HFFc6 (cell line): ENCODE measurements at regions not wholly inside any gene's neighbourhood (a gene's known extent, or its start where the extent isn't known, plus 50 kb on each side); places are given as distances from the start of the nearest gene placed in this dataset.

Experiments
- DNase-seq: peaks from one replicate; pipeline ENCODE4 v3.0.0-alpha.2; 2018
- H3K27ac Mint-ChIP-seq: 2 replicates; pipeline ENCODE4 v1.8.0; 2020; ENCODE audit warnings: mild to moderate bottlenecking, mixed read lengths
- H3K27me3 Mint-ChIP-seq: 2 replicates; pipeline ENCODE4 v1.8.0; 2021; ENCODE audit warnings: mild to moderate bottlenecking, moderate library complexity, mixed read lengths; ENCODE audit not compliant: insufficient read depth
- H3K36me3 Mint-ChIP-seq: 2 replicates; pipeline ENCODE4 v1.8.0; 2021; ENCODE audit warnings: low read depth, mixed read lengths
- H3K4me1 Mint-ChIP-seq: 2 replicates; pipeline ENCODE4 v1.8.0; 2020; ENCODE audit warnings: low read depth, mixed read lengths
- H3K4me3 Mint-ChIP-seq: 2 replicates; pipeline ENCODE4 v1.8.0; 2020; ENCODE audit warnings: mild to moderate bottlenecking, moderate library complexity, mixed read lengths
- H3K9me3 Mint-ChIP-seq: 2 replicates; pipeline ENCODE4 v1.8.0; 2020; ENCODE audit warnings: mild to moderate bottlenecking, mixed read lengths
- TF ChIP-seq, protein P1 (sequence below): fragments of 200-600 bp; sonication (generic); IDR thresholded peaks from 2 replicates; pipeline ENCODE4 v1.5.0; 2021; ENCODE audit warnings: antibody characterized with exemption, mild to moderate bottlenecking

DNA sequence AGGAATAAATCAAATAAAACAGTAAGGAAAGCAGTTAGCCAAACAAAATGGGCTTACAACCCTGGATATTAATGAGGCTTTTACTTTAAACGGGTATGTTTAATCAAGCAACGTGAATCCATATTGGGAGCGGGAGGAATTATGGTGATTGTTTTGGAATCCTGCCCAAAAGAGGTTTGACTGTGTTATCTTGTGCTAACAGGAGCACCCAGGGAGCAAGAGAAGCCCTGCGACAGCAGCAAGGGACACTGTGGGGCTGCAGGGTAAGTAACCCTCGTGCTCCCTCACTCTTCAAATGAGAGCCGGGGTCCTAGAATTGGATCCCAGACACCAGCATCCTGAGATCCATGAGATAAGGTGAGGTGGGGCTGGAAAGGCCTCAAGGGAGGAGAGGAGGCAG is 72.6 kb upstream of the PGBD5 start:
- TF ChIP-seq, protein P1, sequence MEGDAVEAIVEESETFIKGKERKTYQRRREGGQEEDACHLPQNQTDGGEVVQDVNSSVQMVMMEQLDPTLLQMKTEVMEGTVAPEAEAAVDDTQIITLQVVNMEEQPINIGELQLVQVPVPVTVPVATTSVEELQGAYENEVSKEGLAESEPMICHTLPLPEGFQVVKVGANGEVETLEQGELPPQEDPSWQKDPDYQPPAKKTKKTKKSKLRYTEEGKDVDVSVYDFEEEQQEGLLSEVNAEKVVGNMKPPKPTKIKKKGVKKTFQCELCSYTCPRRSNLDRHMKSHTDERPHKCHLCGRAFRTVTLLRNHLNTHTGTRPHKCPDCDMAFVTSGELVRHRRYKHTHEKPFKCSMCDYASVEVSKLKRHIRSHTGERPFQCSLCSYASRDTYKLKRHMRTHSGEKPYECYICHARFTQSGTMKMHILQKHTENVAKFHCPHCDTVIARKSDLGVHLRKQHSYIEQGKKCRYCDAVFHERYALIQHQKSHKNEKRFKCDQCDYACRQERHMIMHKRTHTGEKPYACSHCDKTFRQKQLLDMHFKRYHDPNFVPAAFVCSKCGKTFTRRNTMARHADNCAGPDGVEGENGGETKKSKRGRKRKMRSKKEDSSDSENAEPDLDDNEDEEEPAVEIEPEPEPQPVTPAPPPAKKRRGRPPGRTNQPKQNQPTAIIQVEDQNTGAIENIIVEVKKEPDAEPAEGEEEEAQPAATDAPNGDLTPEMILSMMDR, result no peak
- no peak for DNase-seq
- no peaks in the 10 kb centered on the region for H3K27me3 Mint-ChIP-seq
- H3K36me3 Mint-ChIP-seq, result peaks cover 15% of the 10 kb centered on the region; the same call in 1 of the 2 replicates
- no peak overlapping the region for H3K27ac Mint-ChIP-seq
- no peak overlapping the region for H3K4me3 Mint-ChIP-seq
- H3K9me3 Mint-ChIP-seq, result peaks cover 48% of the 10 kb centered on the region
- no peaks in the 10 kb centered on the region for H3K4me1 Mint-ChIP-seq

DNA sequence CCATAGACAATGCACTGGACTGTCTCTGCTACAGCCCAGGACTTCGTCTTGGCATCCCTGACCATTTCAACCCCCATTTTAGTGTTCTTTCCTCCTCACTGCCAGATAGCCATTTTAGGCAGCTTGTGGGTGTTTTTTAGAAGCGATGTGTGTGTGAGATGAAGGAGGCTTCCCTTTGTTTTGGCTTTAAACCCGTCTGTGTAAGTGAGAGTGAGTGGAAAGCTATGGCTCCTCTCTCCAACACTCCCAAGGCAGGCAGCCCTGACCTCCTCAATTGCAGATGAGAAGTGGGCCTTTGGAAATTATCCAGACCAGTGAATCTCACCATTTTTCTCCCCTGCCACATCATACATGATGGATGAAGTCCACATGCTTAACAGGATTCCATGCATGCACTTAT is 70.3 kb upstream of the PGBD5 start:
- peaks cover 15% of the 10 kb centered on the region; the same call in 1 of the 2 replicates for H3K36me3 Mint-ChIP-seq
- H3K4me1 Mint-ChIP-seq, result no peaks in the 10 kb centered on the region
- DNase-seq, result no peak
- H3K27ac Mint-ChIP-seq, result no peak overlapping the region
- peaks cover 54% of the 10 kb centered on the region for H3K9me3 Mint-ChIP-seq
- H3K27me3 Mint-ChIP-seq, result no peaks in the 10 kb centered on the region
- no peak overlapping the region for H3K4me3 Mint-ChIP-seq
- TF ChIP-seq, protein P1, result no peak

DNA sequence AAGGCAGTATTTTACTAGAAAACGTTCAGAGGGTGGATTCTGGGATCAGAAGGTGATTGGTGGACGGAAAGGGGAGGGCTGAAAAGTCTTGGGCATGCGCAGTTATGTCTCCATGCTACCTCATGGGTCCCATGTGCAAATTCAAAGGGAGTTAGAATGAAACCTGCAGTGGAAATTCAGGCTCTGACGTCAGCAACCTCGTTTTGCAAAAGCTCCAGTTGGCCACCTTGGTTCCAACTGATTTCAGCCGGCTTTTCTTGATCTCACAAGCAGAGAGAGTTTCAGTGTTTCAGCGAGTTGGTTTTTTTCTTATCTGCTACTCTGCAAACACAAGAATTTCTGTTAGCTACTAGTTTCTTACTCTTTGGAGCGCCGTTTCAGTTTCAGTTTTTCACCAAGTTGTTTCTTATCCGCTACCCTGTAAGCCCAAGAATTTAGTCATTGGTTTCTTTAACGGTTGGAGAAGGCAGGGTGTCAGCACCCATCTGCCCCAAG is 69.8 kb upstream of the PGBD5 start:
- H3K4me3 Mint-ChIP-seq, result no peak overlapping the region
- no peaks in the 10 kb centered on the region for H3K4me1 Mint-ChIP-seq
- DNase-seq, result no peak
- no peaks in the 10 kb centered on the region for H3K27me3 Mint-ChIP-seq
- no peak overlapping the region for H3K27ac Mint-ChIP-seq
- TF ChIP-seq, protein P1, result no peak
- H3K9me3 Mint-ChIP-seq, result peaks cover 59% of the 10 kb centered on the region
- H3K36me3 Mint-ChIP-seq, result peaks cover 15% of the 10 kb centered on the region; the same call in 1 of the 2 replicates

DNA sequence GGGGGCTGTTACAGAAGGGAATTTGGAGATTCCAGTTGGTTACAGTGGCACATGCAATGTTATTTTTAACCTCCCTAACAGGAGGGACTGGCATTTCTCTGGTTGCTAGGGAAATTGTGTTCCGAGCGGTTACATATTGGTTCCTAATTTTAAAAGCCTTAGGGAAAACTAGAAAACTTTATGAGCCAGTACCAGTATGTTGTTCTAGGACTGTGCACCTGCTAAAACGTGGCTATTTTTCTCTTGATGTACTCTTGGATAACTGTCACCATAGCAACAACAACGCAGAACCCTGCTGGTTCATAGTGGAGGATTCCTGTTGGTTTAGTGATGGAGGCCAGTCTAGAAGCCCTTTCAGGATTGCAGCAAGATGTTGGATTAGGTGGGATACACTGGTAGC is 68.9 kb upstream of the PGBD5 start:
- DNase-seq, result no peak
- Mint-ChIP-seq H3K4me3 (no peak overlapping the region), H3K4me1 (no peaks in the 10 kb centered on the region), H3K9me3 (peaks cover 61% of the 10 kb centered on the region), H3K27me3 (peaks cover 3% of the 10 kb centered on the region; the same call in 1 of the 2 replicates), H3K36me3 (peaks cover 10% of the 10 kb centered on the region; the same call in 1 of the 2 replicates), H3K27ac (no peak overlapping the region)
- TF ChIP-seq, protein P1, result no peak

DNA sequence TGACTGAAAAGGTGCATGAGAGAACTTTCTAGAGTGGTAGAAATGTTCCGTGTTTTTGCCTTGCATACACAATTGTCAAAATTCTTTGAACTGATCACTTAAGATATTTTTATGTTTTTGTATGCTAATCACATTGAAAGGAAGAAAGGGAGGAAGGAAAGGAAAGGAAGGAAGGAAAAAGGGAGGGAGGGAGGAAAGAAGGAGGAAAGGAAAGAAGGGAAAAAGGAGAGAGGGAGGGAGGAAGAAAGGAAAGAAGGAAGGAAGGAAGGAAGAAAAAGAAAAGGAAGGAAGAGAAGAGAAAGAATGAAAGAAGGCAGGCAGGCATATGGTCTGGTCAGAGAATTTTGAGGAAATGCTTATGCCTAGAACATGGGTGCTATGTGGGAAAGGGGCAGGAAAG is 68.4 kb upstream of the PGBD5 start:
- H3K36me3 Mint-ChIP-seq, result peaks cover 8% of the 10 kb centered on the region; the same call in 1 of the 2 replicates
- H3K27ac Mint-ChIP-seq, result no peak overlapping the region
- H3K9me3 Mint-ChIP-seq, result peaks cover 58% of the 10 kb centered on the region
- H3K4me1 Mint-ChIP-seq, result no peaks in the 10 kb centered on the region
- H3K27me3 Mint-ChIP-seq, result peaks cover 3% of the 10 kb centered on the region; the same call in 1 of the 2 replicates
- H3K4me3 Mint-ChIP-seq, result no peak overlapping the region
- no peak for DNase-seq
- TF ChIP-seq, protein P1, result no peak

DNA sequence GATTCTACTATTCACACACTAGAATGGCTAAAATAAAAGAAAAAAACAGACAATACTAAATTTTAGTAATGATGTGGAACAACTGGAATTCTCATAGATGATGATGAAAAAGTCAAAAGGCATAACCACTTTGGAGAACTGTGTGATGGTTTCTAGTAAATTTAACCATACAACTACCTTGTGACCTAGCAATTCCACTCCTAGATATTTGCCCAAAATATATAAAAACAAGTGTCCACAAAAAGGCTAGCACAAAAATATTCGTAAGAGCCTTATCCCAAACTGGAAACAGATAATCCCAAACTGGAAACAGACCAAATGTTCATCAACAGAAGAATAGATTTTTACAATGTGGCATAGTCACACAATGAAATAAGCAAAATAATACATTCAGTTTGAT is 67.9 kb upstream of the PGBD5 start:
- no peak overlapping the region for H3K4me3 Mint-ChIP-seq
- TF ChIP-seq, protein P1, result no peak
- H3K36me3 Mint-ChIP-seq, result peaks cover 8% of the 10 kb centered on the region; the same call in 1 of the 2 replicates
- H3K27ac Mint-ChIP-seq, result no peak overlapping the region
- no peaks in the 10 kb centered on the region for H3K4me1 Mint-ChIP-seq
- peaks cover 58% of the 10 kb centered on the region for H3K9me3 Mint-ChIP-seq
- peaks cover 3% of the 10 kb centered on the region; the same call in 1 of the 2 replicates for H3K27me3 Mint-ChIP-seq
- no peak for DNase-seq
